Activated B cell treated with CpG ODN at 0.5 μM for 24 hours (primary cell): ENCODE measurements at regions not wholly inside any gene's neighbourhood (a gene's known extent, or its start where the extent isn't known, plus 50 kb on each side); places are given as distances from the start of the nearest gene placed in this dataset.

Experiments
- ATAC-seq: fragments of 200-7000 bp; cut with Tn5 transposase; one replicate; pipeline ENCODE4 v1.10.0; 2021; ENCODE audit warnings: low read depth, mild to moderate bottlenecking, moderate library complexity
- CTCF ChIA-PET: fragments of 350-600 bp; sonication (Branson Sonifier 250); formaldehyde crosslinking; loops from one replicate; lab custom pipeline; 2021; ENCODE audit warnings: antibody characterized with exemption; lab: Charles Lee
- POLR2A ChIA-PET: fragments of 350-600 bp; sonication (Branson Sonifier 250); formaldehyde crosslinking; loops from one replicate; lab custom pipeline; 2021; ENCODE audit warnings: antibody characterized with exemption; lab: Charles Lee
- DNase-seq: peaks from one replicate; pipeline ENCODE4 v3.0.0; 2022
- H3K27ac Mint-ChIP-seq: one replicate; pipeline ENCODE4 v1.8.0; 2020; ENCODE audit warnings: mixed read lengths
- H3K27me3 Mint-ChIP-seq: one replicate; pipeline ENCODE4 v1.8.0; 2021; ENCODE audit warnings: mixed read lengths
- H3K36me3 Mint-ChIP-seq: one replicate; pipeline ENCODE4 v1.8.0; 2021; ENCODE audit warnings: low read depth, mixed read lengths
- H3K4me1 Mint-ChIP-seq: one replicate; pipeline ENCODE4 v1.8.0; 2021; ENCODE audit warnings: mixed read lengths
- H3K4me3 Mint-ChIP-seq: one replicate; pipeline ENCODE4 v1.8.0; 2020; ENCODE audit warnings: mild to moderate bottlenecking, mixed read lengths
- H3K9me3 Mint-ChIP-seq: one replicate; pipeline ENCODE4 v1.8.0; 2020; ENCODE audit warnings: mixed read lengths
- CTCF ChIP-seq: fragments of 200-600 bp; IDR thresholded peaks from one replicate; pipeline ENCODE4 v1.8.0; 2022; ENCODE audit warnings: antibody characterized with exemption, mild to moderate bottlenecking
- intact Hi-C: fragments of 100-400 bp; cut with micrococcal nuclease; formaldehyde crosslinking; loops from one replicate; pipeline ENCODE4 v1.15.1; 2024

GRCh38 chr3:166721466-166721865 is 658.6 kb downstream of the ZBBX start:
- ATAC-seq (no peak), DNase-seq (no peak)
- intact Hi-C loops = no loop called here
- Mint-ChIP-seq H3K27ac (no peak overlapping the region), H3K36me3 (no peaks in the 10 kb centered on the region), H3K9me3 (peaks cover 5% of the 10 kb centered on the region), H3K4me1 (no peaks in the 10 kb centered on the region), H3K4me3 (no peak overlapping the region), H3K27me3 (no peaks in the 10 kb centered on the region)
- no peak for TF ChIP-seq CTCF
- ChIA-PET POLR2A (no interaction called here), CTCF (no interaction called here)

- no peak for ATAC-seq
- Mint-ChIP-seq H3K36me3 (no peaks in the 10 kb centered on the region), H3K27ac (no peak overlapping the region), H3K4me1 (no peaks in the 10 kb centered on the region), H3K4me3 (no peak overlapping the region), H3K27me3 (no peaks in the 10 kb centered on the region), H3K9me3 (no peaks in the 10 kb centered on the region)
- no peak for TF ChIP-seq CTCF
- POLR2A ChIA-PET = no interaction called here
- CTCF ChIA-PET = no interaction called here
- intact Hi-C loops = no loop called here
- DNase-seq = no peak
Observed at GRCh38 chr3:166714206-166714605, 665.9 kb downstream of the ZBBX start.

- DNase-seq (no peak), ATAC-seq (no peak)
- TF ChIP-seq CTCF = no peak
- Mint-ChIP-seq H3K27me3 (no peaks in the 10 kb centered on the region), H3K36me3 (no peaks in the 10 kb centered on the region), H3K27ac (no peak overlapping the region), H3K4me3 (no peak overlapping the region), H3K4me1 (no peaks in the 10 kb centered on the region), H3K9me3 (no peaks in the 10 kb centered on the region)
- intact Hi-C loops = no loop called here
- ChIA-PET POLR2A (no interaction called here), CTCF (no interaction called here)
Observed at GRCh38 chr3:166713787-166714186, 666.3 kb downstream of the ZBBX start.

GRCh38 chr3:166706094-166706493 is 674.0 kb downstream of the ZBBX start:
- peaks cover under 1% of the 10 kb centered on the region for H3K9me3 Mint-ChIP-seq
- no peaks in the 10 kb centered on the region for H3K27me3 Mint-ChIP-seq
- no peak overlapping the region for H3K27ac Mint-ChIP-seq
- no peaks in the 10 kb centered on the region for H3K4me1 Mint-ChIP-seq
- TF ChIP-seq CTCF = no peak
- intact Hi-C loops = no loop called here
- DNase-seq = no peak
- CTCF ChIA-PET = no interaction called here
- no peak overlapping the region for H3K4me3 Mint-ChIP-seq
- ATAC-seq = no peak
- H3K36me3 Mint-ChIP-seq = no peaks in the 10 kb centered on the region
- POLR2A ChIA-PET = no interaction called here

GRCh38 chr3:166697495-166697894 is 682.6 kb downstream of the ZBBX start:
- no peak for ATAC-seq
- H3K27ac Mint-ChIP-seq = no peak overlapping the region

More at GRCh38 chr3:166697495-166697894, 682.6 kb downstream of the ZBBX start:
- POLR2A ChIA-PET = no interaction called here
- TF ChIP-seq CTCF = no peak
- no peak for DNase-seq
- Mint-ChIP-seq H3K9me3 (peaks cover 7% of the 10 kb centered on the region), H3K4me3 (no peak overlapping the region), H3K4me1 (no peaks in the 10 kb centered on the region), H3K27me3 (no peaks in the 10 kb centered on the region), H3K36me3 (no peaks in the 10 kb centered on the region)
- intact Hi-C loops = no loop called here
- CTCF ChIA-PET = no interaction called here
